ENCODE measurements at regions not wholly inside any gene's neighbourhood (a gene's known extent, or its start where the extent isn't known, plus 50 kb on each side); places are given as distances from the start of the nearest gene placed in this dataset.
A peak's percentile ranks its signal among the peaks of the same experiment; 100 is the strongest.
"Not testable (repeated sequence)": the region's sequence is repeated elsewhere in the genome, so short reads cannot be mapped to it uniquely, and the experiment has no call there.

- no peak for DNase-seq
Observed at GRCh38 chr21:27047658-27048314, 80.9 kb upstream of the ADAMTS5 start.

GRCh38 chr21:27047283-27047657, 80.4 kb upstream of the ADAMTS5 start:
- no peak for DNase-seq

GRCh38 chr21:27045281-27045985, 78.5 kb upstream of the ADAMTS5 start:
- no peak for DNase-seq

GRCh38 chr21:27043377-27043776, 76.5 kb upstream of the ADAMTS5 start:
- DNase-seq = no peak

- no peak for DNase-seq
Observed at GRCh38 chr21:27040738-27041469, 74.0 kb upstream of the ADAMTS5 start.

- DNase-seq = no peak
Observed at GRCh38 chr21:27036736-27037301, 69.9 kb upstream of the ADAMTS5 start.

- DNase-seq = no peak
Observed at GRCh38 chr21:27035791-27036190, 68.9 kb upstream of the ADAMTS5 start.

- DNase-seq = no peak
Observed at GRCh38 chr21:27034796-27035195, 67.9 kb upstream of the ADAMTS5 start.

GRCh38 chr21:27033471-27033870, 66.6 kb upstream of the ADAMTS5 start:
- peak in 1 of 58 donors; percentile 2 for DNase-seq

- DNase-seq = no peak
Observed at GRCh38 chr21:27026501-27026900, 59.6 kb upstream of the ADAMTS5 start.

GRCh38 chr21:27025708-27026107, 58.8 kb upstream of the ADAMTS5 start:
- not testable (repeated sequence) for DNase-seq

- DNase-seq = no peak
Observed at GRCh38 chr21:27024971-27025370, 58.1 kb upstream of the ADAMTS5 start.

GRCh38 chr21:27024301-27024700, 57.4 kb upstream of the ADAMTS5 start:
- DNase-seq = no peak

GRCh38 chr21:27023186-27023585, 56.3 kb upstream of the ADAMTS5 start:
- DNase-seq = no peak

- DNase-seq = no peak
Observed at GRCh38 chr21:27021801-27022200, 54.9 kb upstream of the ADAMTS5 start.

GRCh38 chr21:27021046-27021445, 54.2 kb upstream of the ADAMTS5 start:
- DNase-seq = no peak

GRCh38 chr21:27017246-27017645, 50.4 kb upstream of the ADAMTS5 start:
- DNase-seq = no peak
